Fibroblast of lung (primary cell): ENCODE measurements at regions not wholly inside any gene's neighbourhood (a gene's known extent, or its start where the extent isn't known, plus 50 kb on each side); places are given as distances from the start of the nearest gene placed in this dataset.

Experiments used
- DNase-seq, 2 donors: peaks; one replicate each; pipeline versions ENCODE4 v3.0.0 to v3.0.0-alpha.2; 2010; ENCODE audit warnings: low read depth in 2 of 2
- H2AFZ ChIP-seq: 2 replicates; pipeline ENCODE4 v1.5.1; 2012; ENCODE audit warnings: low read length, control low read depth, inconsistent platforms
- H3K27ac ChIP-seq: 2 replicates; pipeline ENCODE4 v1.5.1; 2011; ENCODE audit warnings: low read length, control low read depth; ENCODE audit not compliant: insufficient read depth
- H3K27me3 ChIP-seq: 2 replicates; pipeline ENCODE4 v1.5.1; 2011; ENCODE audit warnings: mild to moderate bottlenecking, low read length; ENCODE audit not compliant: control insufficient read depth, insufficient read depth
- H3K36me3 ChIP-seq: 2 replicates; pipeline ENCODE4 v1.5.1; 2011; ENCODE audit warnings: low read length; ENCODE audit not compliant: control insufficient read depth, insufficient read depth
- H3K4me1 ChIP-seq: 2 replicates; pipeline ENCODE4 v1.5.1; 2011; ENCODE audit warnings: low read length; ENCODE audit not compliant: control insufficient read depth, insufficient read depth; ENCODE audit errors: extremely low read depth
- H3K4me2 ChIP-seq: 2 replicates; pipeline ENCODE4 v1.5.1; 2011; ENCODE audit warnings: low read length, control low read depth; ENCODE audit not compliant: insufficient read depth; ENCODE audit errors: extremely low read depth
- H3K4me3 ChIP-seq, 4 experiments: fragments of 200-600 bp in 1 of 4; sonication (generic) in 1 of 4; replicated peaks in 1 of 4; 2 replicates each; pipeline ENCODE4 v1.5.1; 2011 to 2016; ENCODE audit warnings: low read length in 4 of 4, low read depth in 3 of 4, mild to moderate bottlenecking in 3 of 4, control low read depth in 2 of 4, inconsistent platforms in 1 of 4, mixed read lengths in 1 of 4; ENCODE audit not compliant: insufficient read depth in 1 of 4; ENCODE audit errors: control extremely low read depth in 1 of 4
- H3K79me2 ChIP-seq: 2 replicates; pipeline ENCODE4 v1.5.1; 2012; ENCODE audit warnings: mild to moderate bottlenecking, low read length, inconsistent platforms; ENCODE audit not compliant: control insufficient read depth, insufficient read depth
- H3K9ac ChIP-seq: 2 replicates; pipeline ENCODE4 v1.5.1; 2011; ENCODE audit warnings: mild to moderate bottlenecking, low read length, control low read depth; ENCODE audit not compliant: insufficient read depth
- H3K9me3 ChIP-seq: 2 replicates; pipeline ENCODE4 v1.5.1; 2012; ENCODE audit warnings: low read depth, low read length; ENCODE audit not compliant: control insufficient read depth, insufficient read depth
- H4K20me1 ChIP-seq: 2 replicates; pipeline ENCODE4 v1.5.1; 2011; ENCODE audit warnings: low read length; ENCODE audit not compliant: control insufficient read depth, insufficient read depth; ENCODE audit errors: extremely low read depth
- CTCF ChIP-seq, 2 donors: IDR thresholded peaks in 1 of 2; conservative IDR thresholded peaks in 1 of 2; 1 replicate in 1 of 2; 2 replicates in 1 of 2; pipeline ENCODE4 v1.5.1; 2011 to 2012; ENCODE audit warnings: low read length in 2 of 2, control low read depth in 1 of 2, inconsistent platforms in 1 of 2, low read depth in 1 of 2, mild to moderate bottlenecking in 1 of 2
- EZH2 ChIP-seq: IDR thresholded peaks from 2 replicates; pipeline ENCODE4 v1.5.1; 2012; ENCODE audit warnings: low read length, control low read depth, mild to moderate bottlenecking; ENCODE audit errors: missing control alignments

GRCh38 chr2:61688369-61689334, 150.5 kb upstream of the XPO1 start:
- TF ChIP-seq EZH2: no peak
- TF ChIP-seq CTCF (conservative IDR thresholded peaks at IDR 0.05 in 1 of 2, IDR thresholded peaks at IDR 0.05 in 1 of 2; ENCODE audit: low read depth in 1 of 2, low read length in 2 of 2): no peak
- no peak overlapping the region for H2AFZ ChIP-seq

DNA sequence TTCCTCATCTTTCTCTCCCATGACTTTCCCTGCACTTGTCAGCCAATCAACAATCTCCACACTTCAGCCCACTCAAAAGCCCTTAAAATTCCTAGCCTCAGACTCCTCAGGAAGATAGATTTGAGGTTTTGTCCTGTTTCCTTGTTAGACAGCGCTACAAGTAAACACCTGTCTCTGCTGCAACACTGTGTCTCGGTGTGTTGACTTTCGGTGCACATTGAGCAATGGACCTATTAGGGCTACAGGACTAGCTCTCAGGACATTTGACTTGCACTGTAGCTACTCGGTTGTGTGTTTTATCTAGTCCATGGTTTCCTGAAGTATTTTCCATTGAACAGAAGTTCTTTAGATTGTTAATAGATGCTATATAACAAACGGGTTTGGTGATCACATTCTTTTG, 140.9 kb upstream of the XPO1 start:
- H3K9me3 ChIP-seq: no peaks in the 10 kb centered on the region
- no peaks in the 10 kb centered on the region for H3K79me2 ChIP-seq
- no peaks in the 10 kb centered on the region for H3K27me3 ChIP-seq
- no peak overlapping the region for H2AFZ ChIP-seq
- no peak overlapping the region for H3K4me2 ChIP-seq
- TF ChIP-seq EZH2 (no peak), CTCF (conservative IDR thresholded peaks at IDR 0.05 in 1 of 2, IDR thresholded peaks at IDR 0.05 in 1 of 2; ENCODE audit: low read depth in 1 of 2, low read length in 2 of 2) (no peak)
- H3K4me3 ChIP-seq: no peak overlapping the region
- no peak for DNase-seq
- no peaks in the 10 kb centered on the region for H3K36me3 ChIP-seq
- H3K27ac ChIP-seq: no peak overlapping the region
- H3K4me1 ChIP-seq: no peaks in the 10 kb centered on the region
- H4K20me1 ChIP-seq: no peaks in the 10 kb centered on the region
- H3K9ac ChIP-seq: no peak overlapping the region

More at GRCh38 chr2:61688369-61689334, 150.5 kb upstream of the XPO1 start:
- H3K9ac ChIP-seq: no peak overlapping the region
- H3K9me3 ChIP-seq: no peaks in the 10 kb centered on the region
- no peaks in the 10 kb centered on the region for H3K27me3 ChIP-seq
- H3K79me2 ChIP-seq: no peaks in the 10 kb centered on the region
- no peak for DNase-seq
- H3K4me2 ChIP-seq: no peak overlapping the region
- no peaks in the 10 kb centered on the region for H4K20me1 ChIP-seq
- no peak overlapping the region for H3K27ac ChIP-seq
- H3K36me3 ChIP-seq: no peaks in the 10 kb centered on the region
- H3K4me3 ChIP-seq: no peak overlapping the region
- H3K4me1 ChIP-seq: no peaks in the 10 kb centered on the region

DNA sequence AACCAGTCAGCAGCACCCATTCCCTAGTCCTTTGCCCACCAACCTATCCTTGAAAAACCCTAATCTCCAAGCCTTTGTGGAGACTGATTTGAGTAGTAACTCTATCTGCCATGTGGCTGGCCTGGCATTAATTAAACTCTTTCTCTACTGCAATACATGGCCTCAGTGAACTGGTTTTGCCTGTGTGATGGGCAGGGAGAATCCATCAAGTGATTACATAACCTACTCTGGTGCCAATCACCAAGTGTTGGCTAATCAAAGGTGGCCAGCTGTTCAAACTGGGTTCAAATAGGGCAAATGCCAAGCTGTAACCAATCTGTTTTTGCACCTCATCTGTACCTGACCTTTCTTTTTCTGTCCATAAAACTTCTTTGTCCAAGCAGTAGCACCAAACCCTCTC, 139.8 kb upstream of the XPO1 start:
- Histone ChIP-seq H3K27ac (no peak overlapping the region), H3K36me3 (no peaks in the 10 kb centered on the region), H3K4me1 (no peaks in the 10 kb centered on the region), H3K9ac (no peak overlapping the region), H3K79me2 (no peaks in the 10 kb centered on the region), H3K27me3 (no peaks in the 10 kb centered on the region), H3K9me3 (no peaks in the 10 kb centered on the region), H3K4me2 (no peak overlapping the region), H4K20me1 (no peaks in the 10 kb centered on the region), H2AFZ (no peak overlapping the region), H3K4me3 (no peak overlapping the region)
- no peak for TF ChIP-seq CTCF (conservative IDR thresholded peaks at IDR 0.05 in 1 of 2, IDR thresholded peaks at IDR 0.05 in 1 of 2; ENCODE audit: low read depth in 1 of 2, low read length in 2 of 2)
- TF ChIP-seq EZH2: no peak
- DNase-seq: no peak
